Adrenal gland (tissue), 5 donors: ENCODE measurements at regions not wholly inside any gene's neighbourhood (a gene's known extent, or its start where the extent isn't known, plus 50 kb on each side); places are given as distances from the start of the nearest gene placed in this dataset.

ENCODE experiments used
- POLR2A ChIP-seq, 2 donors: fragments of 450-650 bp; IDR thresholded peaks; one replicate each; pipeline ENCODE4 v1.6.1; 2017; ENCODE audit warnings: antibody characterized with exemption in 2 of 2, mild to moderate bottlenecking in 2 of 2, moderate library complexity in 1 of 2
- TF ChIP-seq, protein P1 (sequence below), 6 experiments: fragments of 450-650 bp in 4 of 6; fragments of 200-600 bp in 2 of 6; sonication (generic) in 1 of 6; IDR thresholded peaks; 1 replicate in 5 of 6; 2 replicates in 1 of 6; pipeline versions ENCODE4 v1.5.1 to v1.8.0; 2016 to 2021; ENCODE audit warnings: antibody characterized with exemption in 6 of 6, mild to moderate bottlenecking in 2 of 6, moderate library complexity in 1 of 6
- donor health status: DM: no; HTN: no; CAD: no.

DNA sequence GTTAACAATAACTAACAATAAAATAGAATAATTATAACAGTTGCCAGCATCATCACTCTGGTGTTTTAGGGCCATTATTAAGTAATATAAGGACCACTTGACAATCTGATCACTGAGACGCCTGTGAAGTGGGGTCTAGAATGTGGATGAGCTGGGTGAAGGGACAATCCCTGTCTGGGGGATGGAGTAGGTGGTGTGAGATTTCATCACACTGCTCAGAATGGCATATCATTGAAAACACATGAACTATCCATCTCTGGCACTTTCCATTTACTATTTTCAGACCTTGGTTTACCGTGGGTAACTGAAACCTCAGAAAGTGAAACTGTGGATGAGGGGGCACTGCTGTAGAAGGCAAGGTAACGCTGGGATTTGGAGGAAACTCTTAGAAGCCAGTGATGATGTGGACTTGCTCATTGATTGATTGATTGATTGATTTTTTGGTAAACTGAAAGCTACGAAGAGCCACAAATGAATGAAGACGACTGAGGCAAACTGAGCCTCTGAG is 204.4 kb upstream of the TWIST2 start:
- TF ChIP-seq, protein P1, sequence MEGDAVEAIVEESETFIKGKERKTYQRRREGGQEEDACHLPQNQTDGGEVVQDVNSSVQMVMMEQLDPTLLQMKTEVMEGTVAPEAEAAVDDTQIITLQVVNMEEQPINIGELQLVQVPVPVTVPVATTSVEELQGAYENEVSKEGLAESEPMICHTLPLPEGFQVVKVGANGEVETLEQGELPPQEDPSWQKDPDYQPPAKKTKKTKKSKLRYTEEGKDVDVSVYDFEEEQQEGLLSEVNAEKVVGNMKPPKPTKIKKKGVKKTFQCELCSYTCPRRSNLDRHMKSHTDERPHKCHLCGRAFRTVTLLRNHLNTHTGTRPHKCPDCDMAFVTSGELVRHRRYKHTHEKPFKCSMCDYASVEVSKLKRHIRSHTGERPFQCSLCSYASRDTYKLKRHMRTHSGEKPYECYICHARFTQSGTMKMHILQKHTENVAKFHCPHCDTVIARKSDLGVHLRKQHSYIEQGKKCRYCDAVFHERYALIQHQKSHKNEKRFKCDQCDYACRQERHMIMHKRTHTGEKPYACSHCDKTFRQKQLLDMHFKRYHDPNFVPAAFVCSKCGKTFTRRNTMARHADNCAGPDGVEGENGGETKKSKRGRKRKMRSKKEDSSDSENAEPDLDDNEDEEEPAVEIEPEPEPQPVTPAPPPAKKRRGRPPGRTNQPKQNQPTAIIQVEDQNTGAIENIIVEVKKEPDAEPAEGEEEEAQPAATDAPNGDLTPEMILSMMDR (IDR thresholded peaks at IDR 0.05) = no peak
- no peak for TF ChIP-seq POLR2A (IDR thresholded peaks at IDR 0.05)
